HepG2 (cell line): ENCODE measurements at regions not wholly inside any gene's neighbourhood (a gene's known extent, or its start where the extent isn't known, plus 50 kb on each side); places are given as distances from the start of the nearest gene placed in this dataset.

ENCODE experiments used
- ATAC-seq: fragments of 200-7000 bp; cut with Tn5 transposase; 3 replicates; pipeline ENCODE4 v1.9.1; 2020; ENCODE audit warnings: mild to moderate bottlenecking, moderate library complexity
- BruUV-seq: library from RNA; stranded (reverse); fragments of 400-500 nt; replicated peaks from 2 replicates; lab custom pipeline; 2021; lab: Mats Ljungman, UMichigan
- CTCF ChIA-PET: fragments of 300-600 bp; formaldehyde crosslinking; extraction: SDS; loops from one replicate; lab custom pipeline; 2021; ENCODE audit warnings: low total read pairs, inconsistent platforms, low intra/inter-chr PET ratio; lab: Yijun Ruan, JAX
- POLR2A ChIA-PET: fragments of 350-600 bp; sonication (Branson Sonifier 250); formaldehyde crosslinking; loops from one replicate; lab custom pipeline; 2020; ENCODE audit warnings: antibody characterized with exemption, inconsistent platforms; lab: Yijun Ruan, JAX
- DNase-seq: peaks from one replicate; pipeline ENCODE4 v3.0.0-alpha.2; 2015; ENCODE audit warnings: low spot score
- FAIRE-seq: peaks from 3 replicates; lab custom pipeline; 2011; peaks lifted over from hg19 to GRCh38; lab: Jason Lieb, UNC
- H2AFZ ChIP-seq: one replicate; pipeline ENCODE4 v1.6.1; 2011; ENCODE audit warnings: low read length, inconsistent platforms
- H3K27ac ChIP-seq: fragments of 300-600 bp; 3 replicates; pipeline ENCODE4 v1.8.0; 2011; ENCODE audit warnings: mixed run types, mild to moderate bottlenecking, mixed read lengths, low read length, inconsistent platforms; ENCODE audit not compliant: insufficient read depth; ENCODE audit errors: extremely low read length
- H3K27me3 ChIP-seq, 2 experiments: fragments of 200-600 bp in 1 of 2; 2 replicates in 1 of 2; 3 replicates in 1 of 2; pipeline versions ENCODE4 v1.6.0 to v1.8.0; 2011; ENCODE audit warnings: low read length in 2 of 2, mild to moderate bottlenecking in 2 of 2, moderate library complexity in 2 of 2, inconsistent platforms in 1 of 2; ENCODE audit not compliant: insufficient read depth in 2 of 2, control insufficient read depth in 1 of 2
- H3K36me3 ChIP-seq, 2 experiments: fragments of 200-600 bp in 1 of 2; replicated peaks in 1 of 2; 2 replicates in 1 of 2; 3 replicates in 1 of 2; pipeline versions ENCODE4 v1.5.1 to v1.8.0; 2011; ENCODE audit warnings: low read length in 2 of 2, inconsistent platforms in 1 of 2; ENCODE audit not compliant: insufficient read depth in 2 of 2, control insufficient read depth in 1 of 2
- H3K4me1 ChIP-seq: 2 replicates; pipeline ENCODE4 v1.5.1; 2012; ENCODE audit warnings: low read length, inconsistent platforms; ENCODE audit not compliant: insufficient read depth
- H3K4me2 ChIP-seq: 2 replicates; pipeline ENCODE4 v1.6.0; 2011; ENCODE audit warnings: low read depth, low read length, inconsistent platforms
- H3K4me3 ChIP-seq, 3 experiments: fragments of 200-600 bp in 1 of 3; sonication (generic), shearing (Covaris generic) in 1 of 3; replicated peaks in 1 of 3; 2 replicates each; pipeline ENCODE4 v1.5.1; 2011 to 2016; ENCODE audit warnings: low read length in 3 of 3, inconsistent platforms in 2 of 3, low read depth in 2 of 3, mild to moderate bottlenecking in 2 of 3, control low read depth in 1 of 3, mixed read lengths in 1 of 3; ENCODE audit not compliant: insufficient read depth in 1 of 3
- H3K79me2 ChIP-seq: one replicate; pipeline ENCODE4 v1.6.1; 2011; ENCODE audit warnings: low read length, inconsistent platforms; ENCODE audit not compliant: insufficient read depth
- H3K9ac ChIP-seq: 2 replicates; pipeline ENCODE4 v1.6.0; 2011; ENCODE audit warnings: mild to moderate bottlenecking, low read depth, low read length, inconsistent platforms; ENCODE audit not compliant: insufficient read depth
- H3K9me3 ChIP-seq: 2 replicates; pipeline ENCODE4 v1.5.1; 2012; ENCODE audit warnings: mild to moderate bottlenecking, low read length
- H4K20me1 ChIP-seq: 2 replicates; pipeline ENCODE4 v1.6.0; 2011; ENCODE audit warnings: inconsistent platforms, mild to moderate bottlenecking, low read length, moderate library complexity; ENCODE audit not compliant: insufficient read depth
- CENPX ChIP-seq: sonication (generic); formaldehyde crosslinking; IDR thresholded peaks from 2 replicates; pipeline ENCODE4 v1.9.0; 2021; ENCODE audit warnings: mild to moderate bottlenecking, missing genetic modification reagents, moderate library complexity
- NRL ChIP-seq: sonication (generic); formaldehyde crosslinking; IDR thresholded peaks from 2 replicates; pipeline ENCODE4 v1.5.0; 2020; ENCODE audit warnings: missing genetic modification reagents, mild to moderate bottlenecking, moderate library complexity, borderline replicate concordance
- SALL1 ChIP-seq: sonication (generic); formaldehyde crosslinking; IDR thresholded peaks from 2 replicates; pipeline ENCODE4 v1.8.0; 2022; ENCODE audit warnings: mild to moderate bottlenecking, missing genetic modification reagents
- SRSF9 ChIP-seq: fragments of 200-400 bp; formaldehyde crosslinking; IDR thresholded peaks from 2 replicates; pipeline ENCODE4 v1.6.1; 2018; ENCODE audit warnings: borderline replicate concordance, mild to moderate bottlenecking, low read depth, low read length; ENCODE audit not compliant: insufficient read depth, poor library complexity, severe bottlenecking
- ZBTB1 ChIP-seq: sonication (generic); formaldehyde crosslinking; IDR thresholded peaks from 2 replicates; pipeline ENCODE4 v1.4.0; 2020; ENCODE audit warnings: missing genetic modification reagents, borderline replicate concordance
- ZNF17 ChIP-seq: sonication (generic); formaldehyde crosslinking; IDR thresholded peaks from 2 replicates; pipeline ENCODE4 v1.5.0; 2020; ENCODE audit warnings: mild to moderate bottlenecking, missing genetic modification reagents
- ZSCAN30 ChIP-seq: sonication (generic); formaldehyde crosslinking; IDR thresholded peaks from 2 replicates; pipeline ENCODE4 v1.5.0; 2020; ENCODE audit warnings: mild to moderate bottlenecking, missing genetic modification reagents
- WGBS: methylation state at CpG from one replicate; pipeline ENCODE4 v1.1.6; 2017; ENCODE audit warnings: low lambda C conversion rate; 5-methylcytosine and 5-hydroxymethylcytosine counted together
- in situ Hi-C: cut with HindIII; loops from 2 replicates; pipeline ENCODE4 v1.10.0; 2017; ENCODE audit warnings: low pct_unique_long_range_greater_than_20kb; ENCODE audit not compliant: extremely low pct_ligation_motif_present
- intact Hi-C: fragments of 100-400 bp; cut with micrococcal nuclease; formaldehyde crosslinking; loops from one replicate; pipeline ENCODE4 v1.10.0; 2022; ENCODE audit not compliant: unreplicated experiment
- TF ChIP-seq, protein P1 (sequence below): sonication (generic); formaldehyde crosslinking; IDR thresholded peaks from 2 replicates; pipeline ENCODE4 v1.4.0; 2020; ENCODE audit warnings: missing genetic modification reagents, borderline replicate concordance
- TF ChIP-seq, protein P2 (sequence below): sonication (generic); formaldehyde crosslinking; IDR thresholded peaks from 2 replicates; pipeline ENCODE4 v1.8.0; 2022; ENCODE audit warnings: missing genetic modification reagents, mild to moderate bottlenecking, borderline replicate concordance
- TF ChIP-seq, protein P3 (sequence below): sonication (generic); formaldehyde crosslinking; IDR thresholded peaks from 2 replicates; pipeline ENCODE4 v1.9.0; 2021; ENCODE audit warnings: missing genetic modification reagents, borderline replicate concordance

DNA sequence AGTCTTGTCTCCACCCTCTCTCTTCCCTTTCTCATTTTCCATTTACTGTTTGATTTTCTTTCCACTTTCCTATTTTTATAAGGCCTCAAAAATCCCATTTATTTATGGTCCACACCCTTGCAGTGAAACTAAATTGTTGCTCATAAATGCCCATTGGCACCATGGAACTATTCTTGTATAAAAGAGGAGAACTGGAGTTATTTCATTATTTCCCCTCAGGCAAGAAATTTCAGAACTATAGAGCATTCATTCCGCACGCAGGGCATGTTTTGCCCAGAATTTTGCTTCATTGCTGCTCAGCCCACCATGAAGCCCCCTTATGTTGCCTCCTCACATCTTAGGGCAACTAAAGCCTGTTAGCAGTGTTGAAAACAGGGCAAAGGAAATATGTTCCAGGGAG lies 113.7 kb upstream of the MMADHC start:
- no peaks in the 10 kb centered on the region; a peak in 1 of 5 replicates for H3K27me3 ChIP-seq
- POLR2A ChIA-PET = no interaction called here
- DNase-seq = no peak
- no peaks in the 10 kb centered on the region for H3K4me1 ChIP-seq
- TF ChIP-seq SALL1 (CRISPR knock-in tag) (no peak), ZNF17 (CRISPR knock-in tag) (no peak)
- TF ChIP-seq, protein P1, sequence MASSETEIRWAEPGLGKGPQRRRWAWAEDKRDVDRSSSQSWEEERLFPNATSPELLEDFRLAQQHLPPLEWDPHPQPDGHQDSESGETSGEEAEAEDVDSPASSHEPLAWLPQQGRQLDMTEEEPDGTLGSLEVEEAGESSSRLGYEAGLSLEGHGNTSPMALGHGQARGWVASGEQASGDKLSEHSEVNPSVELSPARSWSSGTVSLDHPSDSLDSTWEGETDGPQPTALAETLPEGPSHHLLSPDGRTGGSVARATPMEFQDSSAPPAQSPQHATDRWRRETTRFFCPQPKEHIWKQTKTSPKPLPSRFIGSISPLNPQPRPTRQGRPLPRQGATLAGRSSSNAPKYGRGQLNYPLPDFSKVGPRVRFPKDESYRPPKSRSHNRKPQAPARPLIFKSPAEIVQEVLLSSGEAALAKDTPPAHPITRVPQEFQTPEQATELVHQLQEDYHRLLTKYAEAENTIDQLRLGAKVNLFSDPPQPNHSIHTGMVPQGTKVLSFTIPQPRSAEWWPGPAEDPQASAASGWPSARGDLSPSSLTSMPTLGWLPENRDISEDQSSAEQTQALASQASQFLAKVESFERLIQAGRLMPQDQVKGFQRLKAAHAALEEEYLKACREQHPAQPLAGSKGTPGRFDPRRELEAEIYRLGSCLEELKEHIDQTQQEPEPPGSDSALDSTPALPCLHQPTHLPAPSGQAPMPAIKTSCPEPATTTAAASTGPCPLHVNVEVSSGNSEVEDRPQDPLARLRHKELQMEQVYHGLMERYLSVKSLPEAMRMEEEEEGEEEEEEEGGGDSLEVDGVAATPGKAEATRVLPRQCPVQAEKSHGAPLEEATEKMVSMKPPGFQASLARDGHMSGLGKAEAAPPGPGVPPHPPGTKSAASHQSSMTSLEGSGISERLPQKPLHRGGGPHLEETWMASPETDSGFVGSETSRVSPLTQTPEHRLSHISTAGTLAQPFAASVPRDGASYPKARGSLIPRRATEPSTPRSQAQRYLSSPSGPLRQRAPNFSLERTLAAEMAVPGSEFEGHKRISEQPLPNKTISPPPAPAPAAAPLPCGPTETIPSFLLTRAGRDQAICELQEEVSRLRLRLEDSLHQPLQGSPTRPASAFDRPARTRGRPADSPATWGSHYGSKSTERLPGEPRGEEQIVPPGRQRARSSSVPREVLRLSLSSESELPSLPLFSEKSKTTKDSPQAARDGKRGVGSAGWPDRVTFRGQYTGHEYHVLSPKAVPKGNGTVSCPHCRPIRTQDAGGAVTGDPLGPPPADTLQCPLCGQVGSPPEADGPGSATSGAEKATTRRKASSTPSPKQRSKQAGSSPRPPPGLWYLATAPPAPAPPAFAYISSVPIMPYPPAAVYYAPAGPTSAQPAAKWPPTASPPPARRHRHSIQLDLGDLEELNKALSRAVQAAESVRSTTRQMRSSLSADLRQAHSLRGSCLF (CRISPR knock-in tag) = no peak
- ATAC-seq = no peak
- no peak overlapping the region for H3K4me3 ChIP-seq
- H2AFZ ChIP-seq = no peak overlapping the region
- WGBS = 91% methylated on average over 2 of the region's 2 CpGs
- intact Hi-C loops (no loop called here), in situ Hi-C loops (no loop called here)
- BruUV-seq = no TSS peak
- no peaks in the 10 kb centered on the region for H3K79me2 ChIP-seq
- H3K27ac ChIP-seq = no peak overlapping the region
- H3K9me3 ChIP-seq = no peaks in the 10 kb centered on the region
- no peak overlapping the region for H3K9ac ChIP-seq
- FAIRE-seq = no peak
- CTCF ChIA-PET = no interaction called here
- H3K4me2 ChIP-seq = no peak overlapping the region
- no peaks in the 10 kb centered on the region for H4K20me1 ChIP-seq
- no peaks in the 10 kb centered on the region for H3K36me3 ChIP-seq

DNA sequence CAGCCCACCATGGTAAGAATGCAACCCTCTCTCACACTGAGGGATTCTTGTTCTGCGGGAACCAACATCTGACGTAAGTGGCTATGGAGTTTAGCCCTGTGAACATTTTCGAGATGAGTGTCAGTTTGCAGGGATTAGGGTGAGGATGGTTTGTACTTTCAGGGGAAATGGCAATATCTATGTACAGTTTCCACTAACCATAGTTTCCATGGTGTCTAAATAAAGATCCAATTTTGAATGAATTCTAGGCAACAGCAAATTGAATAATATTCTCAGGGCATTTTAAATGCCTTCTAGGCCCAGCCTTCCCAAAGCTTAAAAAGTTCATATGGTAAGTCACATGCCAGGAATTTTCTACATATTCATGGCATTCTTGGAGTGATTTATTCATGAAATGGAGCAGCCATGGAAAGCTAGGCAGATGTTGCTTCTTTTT lies 105.4 kb upstream of the MMADHC start:
- no peak for ATAC-seq
- FAIRE-seq = no peak
- in situ Hi-C loops (no loop called here), intact Hi-C loops (no loop called here)
- Histone ChIP-seq H3K27ac (no peak overlapping the region), H3K4me2 (no peak overlapping the region), H3K9me3 (no peaks in the 10 kb centered on the region), H3K36me3 (no peaks in the 10 kb centered on the region), H3K79me2 (no peaks in the 10 kb centered on the region), H2AFZ (no peak overlapping the region), H3K4me3 (no peak overlapping the region), H3K27me3 (no peaks in the 10 kb centered on the region; a peak in 1 of 5 replicates), H4K20me1 (no peaks in the 10 kb centered on the region), H3K9ac (no peak overlapping the region), H3K4me1 (no peaks in the 10 kb centered on the region)
- ChIA-PET CTCF (no interaction called here), POLR2A (no interaction called here)
- BruUV-seq = no TSS peak
- DNase-seq = no peak
- WGBS = 63% methylated on average over 3 of the region's 3 CpGs
- TF ChIP-seq CENPX (CRISPR knock-in tag) (no peak), SRSF9 (no peak), ZBTB1 (no peak), ZSCAN30 (no peak), NRL (no peak)
- TF ChIP-seq, protein P2, sequence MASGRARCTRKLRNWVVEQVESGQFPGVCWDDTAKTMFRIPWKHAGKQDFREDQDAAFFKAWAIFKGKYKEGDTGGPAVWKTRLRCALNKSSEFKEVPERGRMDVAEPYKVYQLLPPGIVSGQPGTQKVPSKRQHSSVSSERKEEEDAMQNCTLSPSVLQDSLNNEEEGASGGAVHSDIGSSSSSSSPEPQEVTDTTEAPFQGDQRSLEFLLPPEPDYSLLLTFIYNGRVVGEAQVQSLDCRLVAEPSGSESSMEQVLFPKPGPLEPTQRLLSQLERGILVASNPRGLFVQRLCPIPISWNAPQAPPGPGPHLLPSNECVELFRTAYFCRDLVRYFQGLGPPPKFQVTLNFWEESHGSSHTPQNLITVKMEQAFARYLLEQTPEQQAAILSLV (CRISPR knock-in tag) = no peak
- TF ChIP-seq, protein P3, sequence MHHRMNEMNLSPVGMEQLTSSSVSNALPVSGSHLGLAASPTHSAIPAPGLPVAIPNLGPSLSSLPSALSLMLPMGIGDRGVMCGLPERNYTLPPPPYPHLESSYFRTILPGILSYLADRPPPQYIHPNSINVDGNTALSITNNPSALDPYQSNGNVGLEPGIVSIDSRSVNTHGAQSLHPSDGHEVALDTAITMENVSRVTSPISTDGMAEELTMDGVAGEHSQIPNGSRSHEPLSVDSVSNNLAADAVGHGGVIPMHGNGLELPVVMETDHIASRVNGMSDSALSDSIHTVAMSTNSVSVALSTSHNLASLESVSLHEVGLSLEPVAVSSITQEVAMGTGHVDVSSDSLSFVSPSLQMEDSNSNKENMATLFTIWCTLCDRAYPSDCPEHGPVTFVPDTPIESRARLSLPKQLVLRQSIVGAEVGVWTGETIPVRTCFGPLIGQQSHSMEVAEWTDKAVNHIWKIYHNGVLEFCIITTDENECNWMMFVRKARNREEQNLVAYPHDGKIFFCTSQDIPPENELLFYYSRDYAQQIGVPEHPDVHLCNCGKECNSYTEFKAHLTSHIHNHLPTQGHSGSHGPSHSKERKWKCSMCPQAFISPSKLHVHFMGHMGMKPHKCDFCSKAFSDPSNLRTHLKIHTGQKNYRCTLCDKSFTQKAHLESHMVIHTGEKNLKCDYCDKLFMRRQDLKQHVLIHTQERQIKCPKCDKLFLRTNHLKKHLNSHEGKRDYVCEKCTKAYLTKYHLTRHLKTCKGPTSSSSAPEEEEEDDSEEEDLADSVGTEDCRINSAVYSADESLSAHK (CRISPR knock-in tag) = no peak
